ENCODE measurements at regions not wholly inside any gene's neighbourhood (a gene's known extent, or its start where the extent isn't known, plus 50 kb on each side); places are given as distances from the start of the nearest gene placed in this dataset.
"Not testable (repeated sequence)": the region's sequence is repeated elsewhere in the genome, so short reads cannot be mapped to it uniquely, and the experiment has no call there.

GRCh38 chr4:115950806-115951205 is 837.4 kb upstream of the NDST4 start:
- Mint-ChIP-seq H3K9me3 (ENCODE audit: low read depth, unreplicated experiment) (no peaks in the 10 kb centered on the region), H3K27me3 (ENCODE audit: unreplicated experiment) (no peaks in the 10 kb centered on the region), H3K4me3 (ENCODE audit: low read depth, unreplicated experiment) (no peak overlapping the region), H3K27ac (ENCODE audit: unreplicated experiment) (no peak overlapping the region), H3K4me1 (ENCODE audit: low read depth, unreplicated experiment) (no peaks in the 10 kb centered on the region), H3K36me3 (ENCODE audit: insufficient read depth, unreplicated experiment) (no peaks in the 10 kb centered on the region)
- no peak for DNase-seq
- CTCF ChIA-PET: no interaction called here
- TF ChIP-seq CTCF (IDR thresholded peaks at IDR 0.05; ENCODE audit: unreplicated experiment): no peak
- intact Hi-C loops (cut with micrococcal nuclease; ENCODE audit: unreplicated experiment): no loop called here
- no TSS peak for BruUV-seq (replicated peaks)

GRCh38 chr4:115949974-115950743 is 836.7 kb upstream of the NDST4 start:
- H3K27me3 Mint-ChIP-seq (ENCODE audit: unreplicated experiment); DNase-seq; BruUV-seq (replicated peaks); H3K4me3 Mint-ChIP-seq (ENCODE audit: low read depth, unreplicated experiment); H3K4me1 Mint-ChIP-seq (ENCODE audit: low read depth, unreplicated experiment); H3K36me3 Mint-ChIP-seq (ENCODE audit: insufficient read depth, unreplicated experiment); intact Hi-C loops (cut with micrococcal nuclease; ENCODE audit: unreplicated experiment); H3K9me3 Mint-ChIP-seq (ENCODE audit: low read depth, unreplicated experiment); H3K27ac Mint-ChIP-seq (ENCODE audit: unreplicated experiment): not testable (repeated sequence)
- CTCF ChIA-PET: interaction anchor here (0.6 kb wide), 1 partner anchor 77 kb away, joined by 4 read pairs; no protein-coding TSS in a partner anchor

- CTCF ChIA-PET: no interaction called here
- H3K36me3 Mint-ChIP-seq (ENCODE audit: insufficient read depth, unreplicated experiment): no peaks in the 10 kb centered on the region
- intact Hi-C loops (cut with micrococcal nuclease; ENCODE audit: unreplicated experiment): no loop called here
- DNase-seq: no peak
- BruUV-seq (replicated peaks): no TSS peak
- H3K27me3 Mint-ChIP-seq (ENCODE audit: unreplicated experiment): no peaks in the 10 kb centered on the region
- no peak for TF ChIP-seq CTCF (IDR thresholded peaks at IDR 0.05; ENCODE audit: unreplicated experiment)
- no peak overlapping the region for H3K4me3 Mint-ChIP-seq (ENCODE audit: low read depth, unreplicated experiment)
- H3K9me3 Mint-ChIP-seq (ENCODE audit: low read depth, unreplicated experiment): no peaks in the 10 kb centered on the region
- no peak overlapping the region for H3K27ac Mint-ChIP-seq (ENCODE audit: unreplicated experiment)
- H3K4me1 Mint-ChIP-seq (ENCODE audit: low read depth, unreplicated experiment): no peaks in the 10 kb centered on the region
Observed at GRCh38 chr4:115945026-115945425, 831.6 kb upstream of the NDST4 start.

GRCh38 chr4:115944146-115944905 is 830.9 kb upstream of the NDST4 start:
- no TSS peak for BruUV-seq (replicated peaks)
- CTCF ChIA-PET: no interaction called here

More at GRCh38 chr4:115944146-115944905, 830.9 kb upstream of the NDST4 start:
- no peaks in the 10 kb centered on the region for H3K4me1 Mint-ChIP-seq (ENCODE audit: low read depth, unreplicated experiment)
- no peak for TF ChIP-seq CTCF (IDR thresholded peaks at IDR 0.05; ENCODE audit: unreplicated experiment)
- no peaks in the 10 kb centered on the region for H3K9me3 Mint-ChIP-seq (ENCODE audit: low read depth, unreplicated experiment)
- H3K4me3 Mint-ChIP-seq (ENCODE audit: low read depth, unreplicated experiment): no peak overlapping the region
- H3K27ac Mint-ChIP-seq (ENCODE audit: unreplicated experiment): no peak overlapping the region
- intact Hi-C loops (cut with micrococcal nuclease; ENCODE audit: unreplicated experiment): no loop called here
- H3K36me3 Mint-ChIP-seq (ENCODE audit: insufficient read depth, unreplicated experiment): no peaks in the 10 kb centered on the region
- no peaks in the 10 kb centered on the region for H3K27me3 Mint-ChIP-seq (ENCODE audit: unreplicated experiment)
- DNase-seq: no peak
